Stimulated activated CD8-positive, alpha-beta memory T cell treated with anti-CD3 and anti-CD28 coated beads, Interleukin-2, amount 100 ng/mL, for 48 hours (primary cell): ENCODE measurements at regions not wholly inside any gene's neighbourhood (a gene's known extent, or its start where the extent isn't known, plus 50 kb on each side); places are given as distances from the start of the nearest gene placed in this dataset.

Source experiments
- DNase-seq, 2 donors: peaks; one replicate each; pipeline ENCODE4 v3.0.0-alpha.2; 2020; ENCODE audit warnings: low read depth in 2 of 2

GRCh38 chr5:61622156-61622555 is 290.1 kb downstream of the ZSWIM6 start:
- no peak for DNase-seq

GRCh38 chr5:61623401-61624069 is 291.5 kb downstream of the ZSWIM6 start:
- no peak for DNase-seq

GRCh38 chr5:61624553-61625136 is 292.6 kb downstream of the ZSWIM6 start:
- DNase-seq, result no peak

GRCh38 chr5:61625137-61625561 is 293.1 kb downstream of the ZSWIM6 start:
- no peak for DNase-seq

GRCh38 chr5:61625681-61626621 is 293.9 kb downstream of the ZSWIM6 start:
- DNase-seq, result peak; percentile 24 to 33

GRCh38 chr5:61626639-61627282 is 294.7 kb downstream of the ZSWIM6 start:
- DNase-seq, result no peak

GRCh38 chr5:61627531-61627930 is 295.5 kb downstream of the ZSWIM6 start:
- DNase-seq, result no peak

GRCh38 chr5:61630908-61631307 is 298.9 kb downstream of the ZSWIM6 start:
- DNase-seq, result no peak

GRCh38 chr5:61631438-61631941 is 299.4 kb downstream of the ZSWIM6 start:
- DNase-seq, result no peak

- no peak for DNase-seq
Observed at GRCh38 chr5:61632064-61632463, 300.0 kb downstream of the ZSWIM6 start.

GRCh38 chr5:61635271-61635670 is 303.2 kb downstream of the ZSWIM6 start:
- DNase-seq, result no peak

GRCh38 chr5:61637566-61637965 is 305.5 kb downstream of the ZSWIM6 start:
- no peak for DNase-seq

- no peak for DNase-seq
Observed at GRCh38 chr5:61638476-61638875, 306.4 kb downstream of the ZSWIM6 start.

- no peak for DNase-seq
Observed at GRCh38 chr5:61640179-61641021, 308.3 kb downstream of the ZSWIM6 start.

GRCh38 chr5:61641748-61642565 is 309.9 kb downstream of the ZSWIM6 start:
- DNase-seq, result no peak

- no peak for DNase-seq
Observed at GRCh38 chr5:61647672-61648071, 315.6 kb downstream of the ZSWIM6 start.

- no peak for DNase-seq
Observed at GRCh38 chr5:61649231-61649630, 317.2 kb downstream of the ZSWIM6 start.

- DNase-seq, result no peak
Observed at GRCh38 chr5:61649971-61650370, 317.9 kb downstream of the ZSWIM6 start.

GRCh38 chr5:61650661-61651060 is 318.6 kb downstream of the ZSWIM6 start:
- no peak for DNase-seq

- DNase-seq, result no peak
Observed at GRCh38 chr5:61651195-61651594, 319.1 kb downstream of the ZSWIM6 start.
